ENCODE measurements at regions not wholly inside any gene's neighbourhood (a gene's known extent, or its start where the extent isn't known, plus 50 kb on each side); places are given as distances from the start of the nearest gene placed in this dataset.

GRCh38 chr18:24954341-24954740, 397.6 kb downstream of the ZNF521 start:
- DNase-seq: no peak

- DNase-seq: no peak
These were observed 394.0 kb downstream of the ZNF521 start for GRCh38 chr18:24958001-24958400.

GRCh38 chr18:24959051-24959476, 392.9 kb downstream of the ZNF521 start:
- DNase-seq: no peak

GRCh38 chr18:24964216-24964615, 387.8 kb downstream of the ZNF521 start:
- DNase-seq: no peak

GRCh38 chr18:24968238-24968775, 383.7 kb downstream of the ZNF521 start:
- DNase-seq: no peak

- DNase-seq: no peak
These were observed 379.4 kb downstream of the ZNF521 start for GRCh38 chr18:24972577-24972976.

- no peak for DNase-seq
These were observed 377.5 kb downstream of the ZNF521 start for GRCh38 chr18:24974431-24974830.

- no peak for DNase-seq
These were observed 376.2 kb downstream of the ZNF521 start for GRCh38 chr18:24975496-24976372.

GRCh38 chr18:24976502-24976901, 375.5 kb downstream of the ZNF521 start:
- DNase-seq: no peak

GRCh38 chr18:24979235-24979634, 372.7 kb downstream of the ZNF521 start:
- no peak for DNase-seq

- DNase-seq: no peak
These were observed 369.1 kb downstream of the ZNF521 start for GRCh38 chr18:24982831-24983230.

- no peak for DNase-seq
These were observed 368.3 kb downstream of the ZNF521 start for GRCh38 chr18:24983566-24984139.

- no peak for DNase-seq
These were observed 366.4 kb downstream of the ZNF521 start for GRCh38 chr18:24985586-24985985.

GRCh38 chr18:24986666-24987302, 365.2 kb downstream of the ZNF521 start:
- DNase-seq: no peak

- no peak for DNase-seq
These were observed 364.4 kb downstream of the ZNF521 start for GRCh38 chr18:24987303-24988252.

- no peak for DNase-seq
These were observed 363.6 kb downstream of the ZNF521 start for GRCh38 chr18:24988253-24988840.

- DNase-seq: no peak
These were observed 362.0 kb downstream of the ZNF521 start for GRCh38 chr18:24989760-24990593.

- no peak for DNase-seq
These were observed 361.3 kb downstream of the ZNF521 start for GRCh38 chr18:24990671-24991134.

GRCh38 chr18:24991141-24992060, 360.6 kb downstream of the ZNF521 start:
- no peak for DNase-seq

GRCh38 chr18:24992491-24992890, 359.5 kb downstream of the ZNF521 start:
- DNase-seq: no peak
